H9 (cell line): ENCODE measurements at regions not wholly inside any gene's neighbourhood (a gene's known extent, or its start where the extent isn't known, plus 50 kb on each side); places are given as distances from the start of the nearest gene placed in this dataset.

ENCODE experiments used
- DNase-seq: peaks from one replicate; pipeline ENCODE4 v3.0.0-alpha.2; 2017
- H2AFZ ChIP-seq: one replicate; pipeline ENCODE4 v1.6.1; 2013; ENCODE audit warnings: mild to moderate bottlenecking, low read length, control low read depth, moderate library complexity
- H2AK5ac ChIP-seq: 2 replicates; pipeline ENCODE4 v1.6.1; 2013; ENCODE audit warnings: low read length, control low read depth, mixed read lengths; ENCODE audit not compliant: insufficient read length
- H2BK120ac ChIP-seq: one replicate; pipeline ENCODE4 v1.6.1; 2013; ENCODE audit warnings: low read depth, mild to moderate bottlenecking, low read length, control low read depth, inconsistent platforms; ENCODE audit not compliant: poor library complexity, severe bottlenecking
- H2BK12ac ChIP-seq: 2 replicates; pipeline ENCODE4 v1.6.1; 2013; ENCODE audit warnings: low read length, control low read depth, mixed read lengths, low read depth; ENCODE audit not compliant: insufficient read length
- H2BK15ac ChIP-seq: 2 replicates; pipeline ENCODE4 v1.6.1; 2013; ENCODE audit warnings: low read depth, low read length, control low read depth
- H2BK20ac ChIP-seq: one replicate; pipeline ENCODE4 v1.6.1; 2013; ENCODE audit warnings: low read depth, mild to moderate bottlenecking, low read length, control low read depth, inconsistent platforms; ENCODE audit not compliant: poor library complexity, severe bottlenecking
- H2BK5ac ChIP-seq: 2 replicates; pipeline ENCODE4 v1.6.1; 2013; ENCODE audit warnings: low read length, control low read depth, mixed read lengths; ENCODE audit not compliant: insufficient read length
- H3K14ac ChIP-seq: 2 replicates; pipeline ENCODE4 v1.6.1; 2013; ENCODE audit warnings: low read length, control low read depth; ENCODE audit not compliant: insufficient read depth
- H3K18ac ChIP-seq: 2 replicates; pipeline ENCODE4 v1.6.1; 2013; ENCODE audit warnings: low read depth, mild to moderate bottlenecking, mixed read lengths, low read length, control low read depth; ENCODE audit not compliant: insufficient read length
- H3K23ac ChIP-seq: 2 replicates; pipeline ENCODE4 v1.6.1; 2013; ENCODE audit warnings: low read length, control low read depth, mixed read lengths, low read depth; ENCODE audit not compliant: insufficient read length
- H3K23me2 ChIP-seq: 2 replicates; pipeline ENCODE4 v1.6.1; 2013; ENCODE audit warnings: low read depth, mild to moderate bottlenecking, mixed read lengths, low read length, control low read depth; ENCODE audit not compliant: insufficient read length, poor library complexity, severe bottlenecking
- H3K27ac ChIP-seq: 2 replicates; pipeline ENCODE4 v1.5.1; 2013; ENCODE audit warnings: low read length, control low read depth, mixed read lengths, low read depth; ENCODE audit not compliant: insufficient read length
- H3K27me3 ChIP-seq: 2 replicates; pipeline ENCODE4 v1.6.1; 2013; ENCODE audit warnings: low read length, control low read depth, inconsistent platforms; ENCODE audit not compliant: insufficient read depth
- H3K4ac ChIP-seq: 2 replicates; pipeline ENCODE4 v1.6.1; 2013; ENCODE audit warnings: low read depth, mild to moderate bottlenecking, control low read depth, inconsistent platforms, low read length, moderate library complexity
- H3K4me1 ChIP-seq: 2 replicates; pipeline ENCODE4 v1.6.1; 2013; ENCODE audit warnings: low read length, control low read depth, inconsistent platforms; ENCODE audit not compliant: insufficient read depth
- H3K4me2 ChIP-seq: 2 replicates; pipeline ENCODE4 v1.6.1; 2013; ENCODE audit warnings: low read length, control low read depth, mixed read lengths; ENCODE audit not compliant: insufficient read length, insufficient read depth
- H3K56ac ChIP-seq: 2 replicates; pipeline ENCODE4 v1.6.1; 2013; ENCODE audit warnings: low read depth, mild to moderate bottlenecking, mixed read lengths, low read length, control low read depth; ENCODE audit not compliant: insufficient read length
- H3K79me1 ChIP-seq: 2 replicates; pipeline ENCODE4 v1.6.1; 2013; ENCODE audit warnings: low read depth, mild to moderate bottlenecking, moderate library complexity, low read length, control low read depth, inconsistent platforms; ENCODE audit not compliant: insufficient read depth, poor library complexity, severe bottlenecking
- H3K79me2 ChIP-seq: 2 replicates; pipeline ENCODE4 v1.6.1; 2013; ENCODE audit warnings: low read length, control low read depth, inconsistent platforms; ENCODE audit not compliant: insufficient read depth
- H3K9ac ChIP-seq: 2 replicates; pipeline ENCODE4 v1.6.1; 2013; ENCODE audit warnings: low read length, control low read depth, mixed read lengths; ENCODE audit not compliant: insufficient read length; ENCODE audit errors: extremely low read depth
- H3K9me3 ChIP-seq: one replicate; pipeline ENCODE4 v1.6.1; 2013; ENCODE audit warnings: low read depth, low read length, inconsistent platforms; ENCODE audit not compliant: control insufficient read depth
- H3T11ph ChIP-seq: one replicate; pipeline ENCODE4 v1.6.1; 2013; ENCODE audit warnings: mild to moderate bottlenecking, low read length, control low read depth, inconsistent platforms
- H4K20me1 ChIP-seq: one replicate; pipeline ENCODE4 v1.6.1; 2013; ENCODE audit not compliant: control insufficient read depth, insufficient read length, insufficient read depth
- H4K5ac ChIP-seq: 2 replicates; pipeline ENCODE4 v1.6.1; 2013; ENCODE audit warnings: low read depth, mild to moderate bottlenecking, mixed read lengths, low read length, control low read depth; ENCODE audit not compliant: insufficient read length
- H4K8ac ChIP-seq: replicated peaks from 2 replicates; pipeline ENCODE4 v1.6.1; 2013; ENCODE audit warnings: low read length, control low read depth, mixed read lengths, low read depth; ENCODE audit not compliant: insufficient read length
- H4K91ac ChIP-seq: 2 replicates; pipeline ENCODE4 v1.6.1; 2013; ENCODE audit warnings: low read depth, mild to moderate bottlenecking, moderate library complexity, mixed read lengths, low read length, control low read depth; ENCODE audit not compliant: insufficient read length
- H3K27ac Mint-ChIP-seq, 3 experiments: 2 replicates in 2 of 3; 3 replicates in 1 of 3; pipeline ENCODE4 v1.8.0; 2020 to 2021; ENCODE audit warnings: mixed read lengths in 3 of 3, mild to moderate bottlenecking in 1 of 3, moderate library complexity in 1 of 3
- H3K27me3 Mint-ChIP-seq: 2 replicates; pipeline ENCODE4 v1.8.0; 2021; ENCODE audit warnings: low read depth, mild to moderate bottlenecking, moderate library complexity, mixed read lengths
- H3K36me3 Mint-ChIP-seq, 3 experiments: 2 replicates in 2 of 3; 3 replicates in 1 of 3; pipeline ENCODE4 v1.8.0; 2020 to 2021; ENCODE audit warnings: low read depth in 3 of 3, mixed read lengths in 3 of 3; ENCODE audit not compliant: insufficient read depth in 1 of 3
- H3K4me1 Mint-ChIP-seq, 2 experiments: 2 replicates each; pipeline ENCODE4 v1.8.0; 2020; ENCODE audit warnings: mixed read lengths in 2 of 2
- H3K4me3 Mint-ChIP-seq, 2 experiments: 2 replicates in 1 of 2; 3 replicates in 1 of 2; pipeline ENCODE4 v1.8.0; 2020 to 2021; ENCODE audit warnings: mild to moderate bottlenecking in 2 of 2, mixed read lengths in 2 of 2, moderate library complexity in 1 of 2
- H3K9me3 Mint-ChIP-seq, 2 experiments: 2 replicates in 1 of 2; 3 replicates in 1 of 2; pipeline ENCODE4 v1.8.0; 2020; ENCODE audit warnings: mild to moderate bottlenecking in 2 of 2, mixed read lengths in 2 of 2, moderate library complexity in 1 of 2
- CTCF ChIP-seq: fragments of 200-600 bp; sonication (generic); conservative IDR thresholded peaks from 3 replicates; pipeline ENCODE4 v1.8.0; 2021; ENCODE audit warnings: antibody characterized with exemption, mild to moderate bottlenecking
- WGBS: extraction: QIAGEN DNeasy Blood & Tissue Kit; methylation state at CpG from one replicate; pipeline ENCODE4 v1.1.7; 2013; ENCODE audit warnings: missing lambda C conversion rate, low lambda C conversion rate, mixed read lengths; ENCODE audit not compliant: insufficient read length; ENCODE audit errors: extremely low coverage; 5-methylcytosine and 5-hydroxymethylcytosine counted together

GRCh38 chr3:166759736-166760513, 620.2 kb downstream of the ZBBX start:
- Mint-ChIP-seq H3K4me3 (no peak overlapping the region), H3K4me1 (no peaks in the 10 kb centered on the region), H3K27ac (no peak overlapping the region; a peak in 1 of 7 replicates), H3K27me3 (no peaks in the 10 kb centered on the region), H3K9me3 (peaks cover 23 to 25% of the 10 kb centered on the region in 2 experiments), H3K36me3 (peaks cover 8 to 23% (median 13%) of the 10 kb centered on the region in 3 experiments)
- H2BK12ac ChIP-seq: no peak overlapping the region
- H3K23me2 ChIP-seq: no peaks in the 10 kb centered on the region
- H2AK5ac ChIP-seq: no peak overlapping the region
- no peaks in the 10 kb centered on the region for H3K27me3 ChIP-seq
- no peak overlapping the region for H3K27ac ChIP-seq
- H3K9ac ChIP-seq: no peak overlapping the region
- no peaks in the 10 kb centered on the region for H3K4me1 ChIP-seq
- no peak overlapping the region for H3K4me2 ChIP-seq
- H2BK15ac ChIP-seq: no peak overlapping the region
- H3T11ph ChIP-seq: no peak overlapping the region
- no peak overlapping the region for H3K56ac ChIP-seq
- H3K4ac ChIP-seq: no peak overlapping the region
- H4K5ac ChIP-seq: no peak overlapping the region
- H2BK20ac ChIP-seq: no peak overlapping the region
- no peak overlapping the region for H4K8ac ChIP-seq
- H3K9me3 ChIP-seq: peaks cover 6% of the 10 kb centered on the region
- no peak overlapping the region for H3K14ac ChIP-seq
- H2BK120ac ChIP-seq: no peak overlapping the region
- no peak overlapping the region for H3K23ac ChIP-seq
- H3K79me2 ChIP-seq: no peaks in the 10 kb centered on the region
- DNase-seq: no peak
- H3K79me1 ChIP-seq: no peaks in the 10 kb centered on the region
- H4K20me1 ChIP-seq: no peaks in the 10 kb centered on the region
- H2BK5ac ChIP-seq: no peak overlapping the region
- no peak overlapping the region for H4K91ac ChIP-seq
- no peak overlapping the region for H2AFZ ChIP-seq
- H3K18ac ChIP-seq: no peak overlapping the region
- no CpG with 5 or more reads among the region's 9 CpGs for WGBS
- no peak for TF ChIP-seq CTCF
